Common myeloid progenitor, CD34-positive (primary cell): ENCODE measurements at regions not wholly inside any gene's neighbourhood (a gene's known extent, or its start where the extent isn't known, plus 50 kb on each side); places are given as distances from the start of the nearest gene placed in this dataset.
A peak's percentile ranks its signal among the peaks of the same experiment; 100 is the strongest.
"Not testable (repeated sequence)": the region's sequence is repeated elsewhere in the genome, so short reads cannot be mapped to it uniquely, and the experiment has no call there.

ENCODE experiments used
- CTCF ChIA-PET: fragments of 350-600 bp; sonication (Branson Sonifier 250); formaldehyde crosslinking; loops from one replicate; lab custom pipeline; 2021; ENCODE audit warnings: antibody characterized with exemption; lab: Charles Lee
- POLR2A ChIA-PET: fragments of 350-600 bp; sonication (Branson Sonifier 250); formaldehyde crosslinking; loops from one replicate; lab custom pipeline; 2021; ENCODE audit warnings: antibody characterized with exemption; lab: Charles Lee
- DNase-seq, 3 donors: peaks; one replicate each; pipeline versions ENCODE4 v3.0.0 to v3.0.0-alpha.2; 2013
- H3K27ac ChIP-seq, 2 experiments: 1 replicate in 1 of 2; 2 replicates in 1 of 2; pipeline ENCODE4 v1.7.0; 2013; ENCODE audit warnings: inconsistent platforms in 2 of 2, low read length in 2 of 2, mild to moderate bottlenecking in 2 of 2, low read depth in 1 of 2, moderate library complexity in 1 of 2; ENCODE audit not compliant: severe bottlenecking in 2 of 2, insufficient read depth in 1 of 2, poor library complexity in 1 of 2
- H3K27me3 ChIP-seq, 5 experiments: replicated peaks in 2 of 5; 1 replicate in 3 of 5; 2 replicates in 2 of 5; pipeline versions ENCODE4 v1.6.1 to v1.7.0; 2013; ENCODE audit warnings: low read length in 4 of 5, mild to moderate bottlenecking in 2 of 5, moderate library complexity in 2 of 5, inconsistent platforms in 1 of 5; ENCODE audit not compliant: insufficient read depth in 5 of 5, control insufficient read depth in 4 of 5
- H3K36me3 ChIP-seq, 4 experiments: 1 replicate in 2 of 4; 2 replicates in 2 of 4; pipeline versions ENCODE4 v1.6.1 to v1.7.0; 2013; ENCODE audit warnings: low read length in 3 of 4, control low read depth in 1 of 4, mild to moderate bottlenecking in 1 of 4; ENCODE audit not compliant: control insufficient read depth in 4 of 4, insufficient read depth in 4 of 4
- H3K4me1 ChIP-seq, 4 experiments: 1 replicate in 3 of 4; 2 replicates in 1 of 4; pipeline versions ENCODE4 v1.6.1 to v1.7.1; 2013; ENCODE audit warnings: low read length in 3 of 4, mild to moderate bottlenecking in 3 of 4, control low read depth in 1 of 4, inconsistent platforms in 1 of 4, moderate library complexity in 1 of 4; ENCODE audit not compliant: control insufficient read depth in 4 of 4, insufficient read depth in 4 of 4; ENCODE audit errors: control extremely low read depth in 1 of 4
- H3K4me3 ChIP-seq, 7 experiments: 1 replicate in 4 of 7; 2 replicates in 3 of 7; pipeline versions ENCODE4 v1.5.1 to v1.7.0; 2013; ENCODE audit warnings: mild to moderate bottlenecking in 7 of 7, low read length in 6 of 7, moderate library complexity in 6 of 7, inconsistent platforms in 2 of 7, low read depth in 2 of 7, control low read depth in 1 of 7; ENCODE audit not compliant: insufficient read depth in 4 of 7, control insufficient read depth in 1 of 7; ENCODE audit errors: extremely low read depth in 1 of 7
- H3K9me3 ChIP-seq, 5 experiments: 1 replicate in 4 of 5; 2 replicates in 1 of 5; pipeline versions ENCODE4 v1.6.1 to v1.7.1; 2013; ENCODE audit warnings: low read length in 4 of 5, mild to moderate bottlenecking in 2 of 5, inconsistent platforms in 1 of 5, low read depth in 1 of 5, moderate library complexity in 1 of 5; ENCODE audit not compliant: control insufficient read depth in 4 of 5, insufficient read depth in 2 of 5; ENCODE audit errors: control extremely low read depth in 1 of 5
- WGBS: methylation state at CpG from one replicate; pipeline ENCODE4 v1.1.5; 2013; ENCODE audit not compliant: insufficient coverage; 5-methylcytosine and 5-hydroxymethylcytosine counted together

GRCh38 chr10:114748241-114748640, 73.3 kb upstream of the FHIP2A start:
- ChIA-PET CTCF (interaction anchor here (1.2 to 2.7 kb wide), 5 partner anchors 11 to 73 kb away, joined by 3 to 8 read pairs (median 6); partner anchors contain the start of gene FHIP2A), POLR2A (interaction anchor here (0.6 to 1.2 kb wide), 3 partner anchors 8 to 222 kb away, joined by 4 to 5 read pairs (median 5); no protein-coding TSS in a partner anchor)
- H3K36me3 ChIP-seq = no peaks in the 10 kb centered on the region
- no peaks in the 10 kb centered on the region for H3K9me3 ChIP-seq
- peak overlapping the region; percentile 76 to 85 for H3K27ac ChIP-seq
- no peaks in the 10 kb centered on the region for H3K27me3 ChIP-seq
- WGBS = 14% methylated on average over 1 of the region's 1 CpG
- H3K4me3 ChIP-seq = peak overlapping the region in 3 of 7 experiments; percentile 2 to 53 (median 38)
- H3K4me1 ChIP-seq = peaks cover 13 to 69% (median 35%) of the 10 kb centered on the region in 4 experiments
- peak in 1 of 3 donors; percentile 68 for DNase-seq

- peak; percentile 94 to 99 (median 98) for DNase-seq
- no peaks in the 10 kb centered on the region for H3K9me3 ChIP-seq
- ChIA-PET CTCF (interaction anchor here (0.9 to 2.7 kb wide), 7 partner anchors 12 to 73 kb away, joined by 3 to 8 read pairs (median 6); partner anchors contain the start of gene FHIP2A), POLR2A (interaction anchor here (0.6 to 1.2 kb wide), 3 partner anchors 9 to 223 kb away, joined by 5 to 8 read pairs (median 5); no protein-coding TSS in a partner anchor)
- H3K4me1 ChIP-seq = peaks cover 13 to 66% (median 31%) of the 10 kb centered on the region in 4 experiments
- H3K36me3 ChIP-seq = no peaks in the 10 kb centered on the region
- WGBS = 6% methylated on average over 3 of the region's 3 CpGs
- peak overlapping the region in 3 of 7 experiments; percentile 38 to 53 (median 38) for H3K4me3 ChIP-seq
- peak overlapping the region; percentile 76 to 85 for H3K27ac ChIP-seq
- no peaks in the 10 kb centered on the region for H3K27me3 ChIP-seq
Observed at GRCh38 chr10:114749014-114749413, 72.6 kb upstream of the FHIP2A start.

- POLR2A ChIA-PET = interaction anchor here (0.8 to 1.2 kb wide), 2 partner anchors 10 to 14 kb away, joined by 5 to 8 read pairs; no protein-coding TSS in a partner anchor
- peak; percentile 30 to 87 (median 80) for DNase-seq
- Histone ChIP-seq H3K27me3 (no peaks in the 10 kb centered on the region), H3K27ac (peak overlapping the region; percentile 76 to 85), H3K4me1 (peaks cover 13 to 66% (median 32%) of the 10 kb centered on the region in 4 experiments), H3K9me3 (no peaks in the 10 kb centered on the region), H3K4me3 (peak overlapping the region in 2 of 7 experiments; percentile 9 to 39), H3K36me3 (no peaks in the 10 kb centered on the region)
- 39% methylated on average over 5 of the region's 6 CpGs for WGBS
- CTCF ChIA-PET = interaction anchor here (0.6 to 2.7 kb wide), 8 partner anchors 12 to 174 kb away, joined by 3 to 8 read pairs (median 5); partner anchors contain the start of gene FHIP2A
Observed at GRCh38 chr10:114749510-114749909, 72.1 kb upstream of the FHIP2A start.

- no peak for DNase-seq
- Histone ChIP-seq H3K27ac (no peak overlapping the region), H3K9me3 (no peaks in the 10 kb centered on the region), H3K4me3 (no peak overlapping the region), H3K27me3 (no peaks in the 10 kb centered on the region), H3K36me3 (no peaks in the 10 kb centered on the region), H3K4me1 (peaks cover 14 to 75% (median 41%) of the 10 kb centered on the region in 4 experiments)
- 100% methylated on average over 3 of the region's 3 CpGs for WGBS
- ChIA-PET POLR2A (interaction anchor here (0.6 kb wide), 1 partner anchor 143 kb away, joined by 5 read pairs; no protein-coding TSS in a partner anchor), CTCF (interaction anchor here (1.1 to 1.5 kb wide), 2 partner anchors 14 to 70 kb away, joined by 3 to 4 read pairs; partner anchors contain the start of gene FHIP2A)
Observed at GRCh38 chr10:114751856-114752255, 69.7 kb upstream of the FHIP2A start.

- CTCF ChIA-PET = interaction anchor here (1.1 to 1.5 kb wide), 2 partner anchors 14 to 69 kb away, joined by 3 to 4 read pairs; partner anchors contain the start of gene FHIP2A
- H3K27me3 ChIP-seq = not testable (repeated sequence)
Observed at GRCh38 chr10:114752570-114752969, 69.0 kb upstream of the FHIP2A start.

GRCh38 chr10:114753126-114753525, 68.5 kb upstream of the FHIP2A start:
- H3K27me3 ChIP-seq = no peaks in the 10 kb centered on the region
- 82% methylated on average over 3 of the region's 5 CpGs for WGBS
- H3K4me1 ChIP-seq = peaks cover 12 to 65% (median 34%) of the 10 kb centered on the region in 4 experiments
- POLR2A ChIA-PET = no interaction called here
- no peak overlapping the region for H3K4me3 ChIP-seq
- H3K36me3 ChIP-seq = no peaks in the 10 kb centered on the region
- DNase-seq = no peak
- no peaks in the 10 kb centered on the region for H3K9me3 ChIP-seq
- CTCF ChIA-PET = interaction anchor here (1.1 to 1.5 kb wide), 2 partner anchors 15 to 69 kb away, joined by 3 to 4 read pairs; partner anchors contain the start of gene FHIP2A
- H3K27ac ChIP-seq = no peak overlapping the region

More at GRCh38 chr10:114752570-114752969, 69.0 kb upstream of the FHIP2A start:
- DNase-seq, H3K4me3 ChIP-seq, H3K36me3 ChIP-seq, POLR2A ChIA-PET, H3K27ac ChIP-seq, H3K9me3 ChIP-seq: not testable (repeated sequence)
- peaks cover 14 to 68% (median 38%) of the 10 kb centered on the region in 4 experiments for H3K4me1 ChIP-seq
- 100% methylated on average over 1 of the region's 1 CpG for WGBS
